Colonic mucosa (tissue), 4 donors: ENCODE measurements at regions not wholly inside any gene's neighbourhood (a gene's known extent, or its start where the extent isn't known, plus 50 kb on each side); places are given as distances from the start of the nearest gene placed in this dataset.

Source experiments
- DNase-seq: peaks from one replicate; pipeline ENCODE4 v3.0.0-alpha.2; 2020
- H3K27ac ChIP-seq: fragments of 200-600 bp; one replicate; pipeline ENCODE4 v1.8.0; 2021
- H3K27me3 ChIP-seq: fragments of 200-600 bp; one replicate; pipeline ENCODE4 v1.8.0; 2021
- H3K36me3 ChIP-seq: fragments of 200-600 bp; one replicate; pipeline ENCODE4 v1.8.0; 2021
- H3K4me1 ChIP-seq: fragments of 200-600 bp; one replicate; pipeline ENCODE4 v1.8.0; 2021; ENCODE audit warnings: mild to moderate bottlenecking
- H3K4me3 ChIP-seq: fragments of 200-600 bp; one replicate; pipeline ENCODE4 v1.8.0; 2021
- H3K9ac ChIP-seq, 2 donors: one replicate each; pipeline ENCODE4 v1.7.0; 2013; ENCODE audit warnings: control low read depth in 2 of 2, low read depth in 2 of 2, low read length in 2 of 2
- H3K9me3 ChIP-seq: fragments of 200-600 bp; one replicate; pipeline ENCODE4 v1.8.0; 2021
- intact Hi-C: fragments of 100-400 bp; cut with DNase I; formaldehyde crosslinking; loops from one replicate; pipeline ENCODE4 v1.14.1; 2022
- TF ChIP-seq, protein P1 (sequence below): fragments of 200-600 bp; IDR thresholded peaks from one replicate; pipeline ENCODE4 v1.8.0; 2022; ENCODE audit warnings: antibody characterized with exemption, mild to moderate bottlenecking
- donor health status: healthy.
- donor health status: DM: no; HTN: no; CAD: no.
- donor health status: DM: no; HTN: no; CAD: no.

DNA sequence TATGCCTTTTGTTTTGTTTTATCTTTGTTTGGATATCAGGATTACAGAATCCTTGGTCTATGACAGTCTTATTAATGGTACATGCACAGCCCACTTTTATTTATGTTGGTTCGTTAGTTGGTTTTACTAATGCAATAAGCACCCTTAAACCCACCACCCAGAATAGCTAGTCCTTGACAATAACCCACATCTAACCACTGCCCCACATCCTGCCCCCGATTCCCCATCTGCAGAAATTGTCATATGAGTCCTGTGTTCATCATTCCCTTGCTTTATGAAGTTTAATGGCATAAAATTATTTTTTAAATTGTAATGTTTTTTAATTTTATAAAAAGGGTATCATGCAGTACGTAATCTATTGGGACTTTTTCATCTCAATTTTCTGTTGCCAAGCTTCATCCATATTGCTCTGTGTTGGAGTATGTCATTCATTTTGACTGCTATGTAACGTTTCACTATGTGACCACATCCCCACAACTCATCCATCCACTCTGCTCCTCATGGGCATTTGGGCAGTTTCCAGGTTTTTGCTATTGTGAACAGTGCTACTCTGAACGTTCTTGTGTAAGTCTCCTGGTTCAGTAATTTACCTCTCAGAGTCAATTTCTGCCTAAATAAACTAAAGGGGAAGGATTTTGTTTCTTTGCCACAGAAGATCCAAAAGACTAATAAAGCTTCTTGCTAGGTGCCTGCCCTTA lies 150.4 kb downstream of the MRPL14 start:
- DNase-seq = no peak
- Histone ChIP-seq H3K27me3 (no peaks in the 10 kb centered on the region), H3K9ac (no peak overlapping the region), H3K27ac (no peak overlapping the region), H3K9me3 (no peaks in the 10 kb centered on the region), H3K4me3 (no peak overlapping the region), H3K4me1 (no peaks in the 10 kb centered on the region), H3K36me3 (no peaks in the 10 kb centered on the region)
- TF ChIP-seq, protein P1, sequence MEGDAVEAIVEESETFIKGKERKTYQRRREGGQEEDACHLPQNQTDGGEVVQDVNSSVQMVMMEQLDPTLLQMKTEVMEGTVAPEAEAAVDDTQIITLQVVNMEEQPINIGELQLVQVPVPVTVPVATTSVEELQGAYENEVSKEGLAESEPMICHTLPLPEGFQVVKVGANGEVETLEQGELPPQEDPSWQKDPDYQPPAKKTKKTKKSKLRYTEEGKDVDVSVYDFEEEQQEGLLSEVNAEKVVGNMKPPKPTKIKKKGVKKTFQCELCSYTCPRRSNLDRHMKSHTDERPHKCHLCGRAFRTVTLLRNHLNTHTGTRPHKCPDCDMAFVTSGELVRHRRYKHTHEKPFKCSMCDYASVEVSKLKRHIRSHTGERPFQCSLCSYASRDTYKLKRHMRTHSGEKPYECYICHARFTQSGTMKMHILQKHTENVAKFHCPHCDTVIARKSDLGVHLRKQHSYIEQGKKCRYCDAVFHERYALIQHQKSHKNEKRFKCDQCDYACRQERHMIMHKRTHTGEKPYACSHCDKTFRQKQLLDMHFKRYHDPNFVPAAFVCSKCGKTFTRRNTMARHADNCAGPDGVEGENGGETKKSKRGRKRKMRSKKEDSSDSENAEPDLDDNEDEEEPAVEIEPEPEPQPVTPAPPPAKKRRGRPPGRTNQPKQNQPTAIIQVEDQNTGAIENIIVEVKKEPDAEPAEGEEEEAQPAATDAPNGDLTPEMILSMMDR = no peak
- intact Hi-C loops = no loop called here

DNA sequence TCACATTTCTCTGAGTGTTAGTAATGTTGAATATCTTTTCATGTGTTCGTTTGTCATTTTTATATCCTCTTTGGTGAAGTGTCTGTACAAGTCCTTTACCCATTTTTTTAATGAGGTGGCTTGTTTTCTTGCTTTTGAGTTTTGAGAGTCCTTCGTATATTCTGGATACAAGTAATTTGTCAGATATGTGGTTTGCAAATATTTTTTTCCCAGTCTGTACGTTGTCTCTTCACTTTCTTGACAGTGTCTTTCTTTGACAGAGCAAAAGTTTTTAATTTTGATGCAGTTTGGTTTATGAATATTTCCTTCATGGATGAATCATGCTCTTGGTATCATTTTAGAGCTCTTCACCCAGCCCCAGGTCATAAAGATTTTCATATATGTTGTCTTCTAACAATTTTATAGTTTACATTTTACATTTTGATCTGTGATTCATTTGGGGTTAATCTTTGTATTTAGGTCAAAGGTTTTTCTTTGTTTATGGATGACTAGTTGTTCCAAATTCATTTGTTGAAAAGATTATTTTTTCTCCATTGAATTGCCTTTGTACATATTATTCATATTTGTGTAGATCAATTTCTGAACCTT lies 152.5 kb downstream of the MRPL14 start:
- no peaks in the 10 kb centered on the region for H3K36me3 ChIP-seq
- DNase-seq = no peak
- no peaks in the 10 kb centered on the region for H3K27me3 ChIP-seq
- no peak overlapping the region for H3K4me3 ChIP-seq
- intact Hi-C loops = no loop called here
- TF ChIP-seq, protein P1 = no peak
- no peak overlapping the region for H3K27ac ChIP-seq
- no peaks in the 10 kb centered on the region for H3K9me3 ChIP-seq
- no peaks in the 10 kb centered on the region for H3K4me1 ChIP-seq
- H3K9ac ChIP-seq = no peak overlapping the region

DNA sequence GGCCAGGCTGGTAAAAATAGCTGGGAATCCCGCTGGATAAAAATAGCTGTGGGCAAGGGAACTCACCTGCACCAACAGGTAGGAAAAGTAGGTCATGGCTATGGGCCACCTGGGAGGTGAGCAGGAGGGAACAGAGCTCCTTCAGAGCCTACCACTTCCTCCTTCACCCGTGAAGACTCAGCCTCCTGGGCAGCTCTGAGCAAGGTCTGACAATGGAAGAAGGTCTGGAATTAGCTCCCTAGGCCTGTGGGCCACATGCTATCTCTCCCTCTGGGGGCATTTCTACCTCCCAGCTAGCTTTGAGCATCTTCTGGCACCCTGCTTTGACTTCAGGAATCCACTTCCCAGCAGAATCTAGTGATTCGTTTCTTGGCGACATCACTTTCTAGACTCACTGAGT lies 153.9 kb downstream of the MRPL14 start:
- intact Hi-C loops = no loop called here
- no peak overlapping the region for H3K4me3 ChIP-seq
- H3K27ac ChIP-seq = no peak overlapping the region
- H3K27me3 ChIP-seq = no peaks in the 10 kb centered on the region
- TF ChIP-seq, protein P1 = no peak
- no peaks in the 10 kb centered on the region for H3K36me3 ChIP-seq
- H3K9me3 ChIP-seq = no peaks in the 10 kb centered on the region
- DNase-seq = no peak
- H3K4me1 ChIP-seq = no peaks in the 10 kb centered on the region
- no peak overlapping the region for H3K9ac ChIP-seq

DNA sequence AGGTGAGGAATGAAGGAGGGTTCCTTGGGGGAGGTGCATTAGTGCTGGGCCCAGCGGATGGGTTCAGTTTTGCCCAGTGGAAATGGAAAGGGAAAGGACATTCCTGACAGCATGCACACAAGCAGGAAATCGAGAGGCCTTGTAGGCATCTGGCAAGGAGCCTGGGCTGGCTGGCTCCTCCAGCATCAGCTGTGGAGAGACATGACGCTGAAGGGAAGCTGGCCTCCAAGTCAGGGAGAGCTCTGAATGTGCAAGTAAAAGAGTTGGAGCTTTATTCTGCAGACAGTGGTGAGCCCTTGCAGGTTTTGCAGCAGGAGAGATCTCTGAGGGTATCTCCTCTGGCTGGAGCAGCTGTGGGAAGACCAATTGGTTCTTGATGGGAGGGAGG lies 154.3 kb downstream of the MRPL14 start:
- intact Hi-C loops = no loop called here
- Histone ChIP-seq H3K27me3 (no peaks in the 10 kb centered on the region), H3K4me1 (no peaks in the 10 kb centered on the region), H3K27ac (peak overlapping the region; percentile 35), H3K9me3 (no peaks in the 10 kb centered on the region), H3K4me3 (no peak overlapping the region), H3K9ac (no peak overlapping the region), H3K36me3 (no peaks in the 10 kb centered on the region)
- TF ChIP-seq, protein P1 = no peak
- peak; percentile 69 for DNase-seq

DNA sequence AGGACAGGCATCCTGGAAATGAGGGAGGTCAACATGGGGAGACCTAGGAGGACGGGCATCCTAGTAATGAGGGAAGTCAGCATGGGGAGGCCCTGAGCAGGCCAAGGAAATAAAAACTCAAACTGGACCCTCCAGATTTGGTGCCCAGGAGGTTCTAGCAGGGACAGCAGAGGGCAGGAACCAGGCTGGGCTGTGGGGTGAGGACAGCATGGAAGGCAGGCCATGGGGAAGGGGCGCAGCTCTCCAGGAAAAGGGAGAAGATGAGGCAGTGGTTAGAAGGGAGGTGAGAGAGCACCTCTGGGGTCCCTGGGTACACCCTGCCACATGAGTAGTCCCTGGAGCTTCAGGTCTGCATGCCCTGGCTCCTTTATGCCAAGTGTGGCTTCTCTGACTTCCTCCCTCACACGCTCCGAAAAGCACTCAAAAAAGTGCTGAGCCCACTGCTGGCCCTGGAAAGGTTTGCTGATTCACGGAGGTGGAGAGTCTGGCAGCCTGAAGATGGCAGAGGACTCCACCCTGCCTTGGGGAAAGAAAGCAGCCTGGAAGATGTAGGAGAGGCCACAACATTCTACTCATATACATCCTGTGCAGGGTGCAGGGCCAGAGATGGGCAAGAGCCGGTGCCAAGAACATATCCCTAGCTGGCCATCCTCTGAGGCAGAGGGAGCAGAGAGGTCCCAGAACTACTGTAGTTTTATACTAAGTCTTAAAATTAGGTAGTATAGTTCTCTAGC lies 154.9 kb downstream of the MRPL14 start:
- no peaks in the 10 kb centered on the region for H3K9me3 ChIP-seq
- H3K36me3 ChIP-seq = no peaks in the 10 kb centered on the region
- no peak overlapping the region for H3K4me3 ChIP-seq
- intact Hi-C loops = no loop called here
- peak overlapping the region; percentile 35 for H3K27ac ChIP-seq
- no peaks in the 10 kb centered on the region for H3K4me1 ChIP-seq
- TF ChIP-seq, protein P1 = no peak
- H3K27me3 ChIP-seq = no peaks in the 10 kb centered on the region
- H3K9ac ChIP-seq = no peak overlapping the region
- no peak for DNase-seq
